Tibial nerve (tissue), 4 donors: ENCODE measurements at regions not wholly inside any gene's neighbourhood (a gene's known extent, or its start where the extent isn't known, plus 50 kb on each side); places are given as distances from the start of the nearest gene placed in this dataset.

ENCODE experiments used
- CTCF ChIP-seq, 5 experiments: fragments of 200-600 bp in 3 of 5; fragments of 450-650 bp in 2 of 5; sonication (generic) in 3 of 5; IDR thresholded peaks; one replicate each; pipeline ENCODE4 v1.5.1; 2016 to 2019; ENCODE audit warnings: antibody characterized with exemption in 5 of 5, mild to moderate bottlenecking in 3 of 5, moderate library complexity in 2 of 5
- EP300 ChIP-seq, 2 donors: sonication (generic); formaldehyde crosslinking; IDR thresholded peaks; one replicate each; pipeline ENCODE4 v1.6.1; 2017; ENCODE audit warnings: antibody characterized with exemption in 2 of 2, mild to moderate bottlenecking in 1 of 2
- POLR2A ChIP-seq, 2 donors: fragments of 450-650 bp; IDR thresholded peaks; one replicate each; pipeline ENCODE4 v1.6.1; 2017; ENCODE audit warnings: antibody characterized with exemption in 2 of 2, mild to moderate bottlenecking in 2 of 2, moderate library complexity in 2 of 2

- TF ChIP-seq CTCF (IDR thresholded peaks at IDR 0.05) (no peak), EP300 (IDR thresholded peaks at IDR 0.05) (no peak), POLR2A (IDR thresholded peaks at IDR 0.05) (no peak)
Observed at GRCh38 chr20:50314678-50315335, 124.2 kb downstream of the CEBPB start.
